PC-9 (cell line): ENCODE measurements at regions not wholly inside any gene's neighbourhood (a gene's known extent, or its start where the extent isn't known, plus 50 kb on each side); places are given as distances from the start of the nearest gene placed in this dataset.

Source experiments
- BruUV-seq: library from RNA; stranded (reverse); fragments of 400-500 nt; replicated peaks from 2 replicates; lab custom pipeline; 2021; lab: Mats Ljungman, UMichigan
- CTCF ChIA-PET: fragments of 300-600 bp; sonication (Branson Sonifier 250); formaldehyde crosslinking; loops from one replicate; lab custom pipeline; 2022; ENCODE audit warnings: antibody characterized with exemption; lab: Charles Lee
- POLR2A ChIA-PET: fragments of 300-600 bp; sonication (Branson Sonifier 250); formaldehyde crosslinking; loops from one replicate; lab custom pipeline; 2022; ENCODE audit warnings: antibody characterized with exemption; ENCODE audit not compliant: unreplicated experiment; lab: Charles Lee
- DNase-seq, 2 experiments: peaks; one replicate each; pipeline versions ENCODE4 v3.0.0 to v3.0.0-alpha.2; 2015 to 2022; ENCODE audit warnings: mixed read lengths in 1 of 2
- H2AFZ ChIP-seq: fragments of 200-600 bp; sonication (generic); 2 replicates; pipeline ENCODE4 v1.8.1; 2017; ENCODE audit warnings: antibody characterized with exemption
- H3F3A ChIP-seq: fragments of 200-600 bp; sonication (generic); 2 replicates; pipeline ENCODE4 v1.8.1; 2017; ENCODE audit warnings: antibody characterized with exemption, mild to moderate bottlenecking, low read depth; ENCODE audit not compliant: insufficient read depth
- H3K27ac ChIP-seq: fragments of 200-600 bp; sonication (generic); 2 replicates; pipeline ENCODE4 v1.6.1; 2016; ENCODE audit warnings: mixed run types
- H3K27me3 ChIP-seq: fragments of 200-600 bp; sonication (generic); 2 replicates; pipeline ENCODE4 v1.6.1; 2016; ENCODE audit warnings: low read depth, mixed run types; ENCODE audit not compliant: insufficient read depth
- H3K36me3 ChIP-seq: fragments of 200-600 bp; sonication (generic); 2 replicates; pipeline ENCODE4 v1.6.1; 2016; ENCODE audit warnings: low read depth, mixed run types
- H3K4me1 ChIP-seq: fragments of 200-600 bp; sonication (generic); replicated peaks from 2 replicates; pipeline ENCODE4 v1.6.1; 2016; ENCODE audit warnings: mixed run types; ENCODE audit not compliant: insufficient read depth
- H3K4me2 ChIP-seq: fragments of 200-600 bp; sonication (generic); 2 replicates; pipeline ENCODE4 v1.6.1; 2017; ENCODE audit warnings: mixed run types
- H3K4me3 ChIP-seq: fragments of 200-600 bp; sonication (generic); 2 replicates; pipeline ENCODE4 v1.6.1; 2016; ENCODE audit warnings: mixed run types
- H3K79me2 ChIP-seq: fragments of 200-600 bp; sonication (generic); 2 replicates; pipeline ENCODE4 v1.6.1; 2017; ENCODE audit warnings: low read depth, mixed run types
- H3K9me2 ChIP-seq: fragments of 200-600 bp; sonication (generic); 2 replicates; pipeline ENCODE4 v1.8.1; 2017; ENCODE audit warnings: mild to moderate bottlenecking; ENCODE audit not compliant: insufficient read depth
- H3K9me3 ChIP-seq: fragments of 200-600 bp; sonication (generic); 2 replicates; pipeline ENCODE4 v1.8.1; 2016; ENCODE audit warnings: low read depth; ENCODE audit not compliant: insufficient read depth
- H4K20me1 ChIP-seq: fragments of 200-600 bp; sonication (generic); 2 replicates; pipeline ENCODE4 v1.8.1; 2017; ENCODE audit not compliant: insufficient read depth
- CTCF ChIP-seq: fragments of 200-600 bp; sonication (generic); conservative IDR thresholded peaks from 2 replicates; pipeline ENCODE4 v1.6.1; 2017; ENCODE audit warnings: mixed run types, antibody characterized with exemption, mild to moderate bottlenecking, moderate library complexity
- EZH2 ChIP-seq: fragments of 200-600 bp; sonication (generic); IDR thresholded peaks from 2 replicates; pipeline ENCODE4 v1.8.0; 2017; ENCODE audit warnings: antibody characterized with exemption, low read depth
- intact Hi-C: fragments of 100-400 bp; cut with micrococcal nuclease; formaldehyde crosslinking; loops from one replicate; pipeline ENCODE4 v1.10.0; 2022; ENCODE audit not compliant: unreplicated experiment

DNA sequence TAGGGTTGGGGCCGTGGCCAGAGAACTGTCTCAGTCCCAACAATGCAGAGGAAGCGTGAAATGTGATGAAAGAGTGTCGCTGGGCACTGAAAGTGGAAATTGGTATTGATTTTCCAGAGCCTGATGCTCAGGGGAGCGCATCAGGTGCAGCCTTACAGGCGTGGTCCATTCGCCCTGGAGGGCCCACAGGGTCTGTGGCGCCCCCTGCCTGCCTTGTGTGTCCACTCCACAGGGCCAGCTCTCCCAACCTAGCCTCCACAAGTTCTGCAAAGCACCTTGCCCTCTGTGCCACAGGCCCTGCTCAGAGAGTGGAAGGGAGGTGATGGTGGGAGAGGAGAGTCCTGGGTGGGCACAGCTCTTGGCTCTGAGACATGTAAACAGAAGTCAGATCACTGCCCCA is 54.9 kb upstream of the LMO1 start:
- H3K27ac ChIP-seq = no peak overlapping the region
- H3K36me3 ChIP-seq = no peaks in the 10 kb centered on the region
- no peaks in the 10 kb centered on the region for H3K27me3 ChIP-seq
- ChIA-PET CTCF (no interaction called here), POLR2A (no interaction called here)
- H3K9me3 ChIP-seq = no peaks in the 10 kb centered on the region
- H3F3A ChIP-seq = no peaks in the 10 kb centered on the region
- H4K20me1 ChIP-seq = no peaks in the 10 kb centered on the region
- H3K79me2 ChIP-seq = no peaks in the 10 kb centered on the region
- DNase-seq = no peak
- H3K4me3 ChIP-seq = no peak overlapping the region
- intact Hi-C loops = no loop called here
- no peaks in the 10 kb centered on the region for H3K9me2 ChIP-seq
- no peaks in the 10 kb centered on the region for H3K4me1 ChIP-seq
- no peak overlapping the region for H2AFZ ChIP-seq
- no TSS peak for BruUV-seq
- TF ChIP-seq CTCF (no peak), EZH2 (no peak)
- H3K4me2 ChIP-seq = no peak overlapping the region

DNA sequence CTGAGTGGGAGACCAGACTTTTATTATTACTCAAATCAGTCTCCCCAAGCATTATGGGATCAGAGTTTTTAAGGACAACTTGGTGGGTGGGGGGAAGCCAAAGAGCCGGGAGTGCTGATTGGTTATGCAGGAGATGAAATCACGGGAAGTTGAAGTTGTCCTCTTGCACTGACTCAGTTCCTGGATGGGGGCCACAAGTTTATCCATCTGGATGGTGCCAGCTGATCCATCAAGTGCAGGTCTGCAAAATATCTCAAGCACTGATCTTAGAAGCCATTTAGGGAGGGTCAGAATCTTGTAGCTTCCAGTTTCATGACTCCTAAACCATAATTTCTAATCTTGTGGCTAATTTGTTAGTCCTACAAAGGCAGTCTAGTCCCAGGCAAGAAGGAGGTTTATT is 53.5 kb upstream of the LMO1 start:
- no peak for DNase-seq
- intact Hi-C loops = no loop called here
- no peaks in the 10 kb centered on the region for H4K20me1 ChIP-seq
- H3K4me1 ChIP-seq = no peaks in the 10 kb centered on the region
- H3K27ac ChIP-seq = no peak overlapping the region
- no peak overlapping the region for H3K4me3 ChIP-seq
- ChIA-PET POLR2A (no interaction called here), CTCF (no interaction called here)
- no peak overlapping the region for H3K4me2 ChIP-seq
- no peaks in the 10 kb centered on the region for H3K9me2 ChIP-seq
- H3K27me3 ChIP-seq = no peaks in the 10 kb centered on the region
- no peak overlapping the region for H2AFZ ChIP-seq
- no peaks in the 10 kb centered on the region for H3K36me3 ChIP-seq
- H3F3A ChIP-seq = no peaks in the 10 kb centered on the region
- no TSS peak for BruUV-seq
- TF ChIP-seq EZH2 (no peak), CTCF (no peak)
- no peaks in the 10 kb centered on the region for H3K9me3 ChIP-seq
- no peaks in the 10 kb centered on the region for H3K79me2 ChIP-seq

- Histone ChIP-seq H3K9me3 (no peaks in the 10 kb centered on the region), H3F3A (no peaks in the 10 kb centered on the region), H3K9me2 (no peaks in the 10 kb centered on the region), H4K20me1 (no peaks in the 10 kb centered on the region), H3K4me2 (no peak overlapping the region), H3K4me3 (no peak overlapping the region), H3K4me1 (no peaks in the 10 kb centered on the region), H3K79me2 (no peaks in the 10 kb centered on the region), H3K27ac (no peak overlapping the region), H3K27me3 (no peaks in the 10 kb centered on the region), H2AFZ (no peak overlapping the region), H3K36me3 (no peaks in the 10 kb centered on the region)
- BruUV-seq = no TSS peak
- intact Hi-C loops = no loop called here
- no peak for DNase-seq
- ChIA-PET POLR2A (no interaction called here), CTCF (no interaction called here)
- no peak for TF ChIP-seq CTCF
- TF ChIP-seq EZH2 = no peak
Observed at GRCh38 chr11:8315954-8316353, 52.3 kb upstream of the LMO1 start.
